DND-41 (cell line): ENCODE measurements at regions not wholly inside any gene's neighbourhood (a gene's known extent, or its start where the extent isn't known, plus 50 kb on each side); places are given as distances from the start of the nearest gene placed in this dataset.

ENCODE experiments used
- CTCF ChIP-seq: IDR thresholded peaks from 2 replicates; pipeline ENCODE4 v1.5.1; 2012; ENCODE audit warnings: borderline replicate concordance, low read length, moderate library complexity, mild to moderate bottlenecking; ENCODE audit not compliant: poor library complexity, severe bottlenecking; ENCODE audit errors: extremely low read depth
- EZH2 ChIP-seq: IDR thresholded peaks from 3 replicates; pipeline ENCODE4 v1.6.1; 2012; ENCODE audit warnings: borderline replicate concordance, low read depth, mild to moderate bottlenecking, moderate library complexity, low read length, inconsistent platforms; ENCODE audit not compliant: severe bottlenecking

- TF ChIP-seq CTCF (no peak), EZH2 (no peak)
These were observed 480.5 kb upstream of the FSTL5 start for GRCh38 chr4:162644346-162644745.
